ENCODE measurements at regions not wholly inside any gene's neighbourhood (a gene's known extent, or its start where the extent isn't known, plus 50 kb on each side); places are given as distances from the start of the nearest gene placed in this dataset.

- no peak overlapping the region for H2AK9ac ChIP-seq (replicated peaks; ENCODE audit: low read depth, low read length, poor library complexity)
- H3K4me2 ChIP-seq (ENCODE audit: low read depth, low read length) = no peak overlapping the region
- no peaks in the 10 kb centered on the region for H3K9me1 ChIP-seq (ENCODE audit: insufficient read depth, low read length)
- H2BK120ac ChIP-seq (ENCODE audit: low read depth, low read length) = no peak overlapping the region
- ATAC-seq (ENCODE audit: low read depth) = no peak
- H3K9me3 ChIP-seq (ENCODE audit: control insufficient read depth, insufficient read depth, low read length) = peaks cover 3% of the 10 kb centered on the region; the same call in 1 of the 2 replicates
- no peak overlapping the region for H4K8ac ChIP-seq (ENCODE audit: low read depth in 2 of 2, low read length in 2 of 2)
- H2BK15ac ChIP-seq (ENCODE audit: low read depth, low read length) = no peak overlapping the region
- no peak overlapping the region for H3K56ac ChIP-seq (ENCODE audit: extremely low read depth, insufficient read depth, low read length)
- no peak overlapping the region for H3K18ac ChIP-seq (ENCODE audit: low read depth, low read length)
- H3K27ac ChIP-seq (ENCODE audit: insufficient read depth, low read length) = no peak overlapping the region
- H3K27me3 ChIP-seq (ENCODE audit: control insufficient read depth, insufficient read depth, low read length) = no peaks in the 10 kb centered on the region
- no peak overlapping the region for H3K9ac ChIP-seq (ENCODE audit: low read depth, low read length)
- intact Hi-C loops (cut with micrococcal nuclease) = no loop called here
- H3K4me3 ChIP-seq (ENCODE audit: insufficient read depth, low read depth, low read length) = no peak overlapping the region
- H4K91ac ChIP-seq (ENCODE audit: insufficient read depth, low read depth, low read length) = no peak overlapping the region
- ChIA-PET CTCF (no interaction called here), POLR2A (ENCODE audit: unreplicated experiment) (no interaction called here)
- in situ Hi-C loops (cut with MboI; ENCODE audit: low sequenced_read_pairs) = no loop called here
- H2BK20ac ChIP-seq (ENCODE audit: low read depth, low read length) = no peak overlapping the region
- no peak overlapping the region for H3K4ac ChIP-seq (ENCODE audit: low read depth, low read length)
- no peaks in the 10 kb centered on the region for H3K4me1 ChIP-seq (ENCODE audit: control insufficient read depth, insufficient read depth, low read length)
- H3K23ac ChIP-seq (ENCODE audit: low read depth, low read length) = no peak overlapping the region
- H4K20me1 ChIP-seq (ENCODE audit: insufficient read depth, low read length) = no peaks in the 10 kb centered on the region
- no peak for DNase-seq
- H3K36me3 ChIP-seq (ENCODE audit: control insufficient read depth, insufficient read depth, low read length) = no peaks in the 10 kb centered on the region
- no peak overlapping the region for H3K14ac ChIP-seq (replicated peaks; ENCODE audit: low read depth, low read length)
- dilution Hi-C loops (cut with HindIII; ENCODE audit: low sequenced_read_pairs, unreplicated experiment) = no loop called here
- H2BK5ac ChIP-seq (ENCODE audit: low read depth, low read length, poor library complexity, severe bottlenecking) = no peak overlapping the region
- TF ChIP-seq MAFK (IDR thresholded peaks at IDR 0.05; ENCODE audit: low read depth, low read length) (peak; percentile 65), CHD1 (IDR thresholded peaks at IDR 0.05; ENCODE audit: low read depth, low read length) (no peak)
- H2AK5ac ChIP-seq (ENCODE audit: low read depth, low read length) = no peak overlapping the region
- no TSS peak for BruUV-seq (replicated peaks)
- no peaks in the 10 kb centered on the region for H3K79me1 ChIP-seq (ENCODE audit: low read depth in 1 of 2, low read length in 2 of 2)
- no CpG with 5 or more reads among the region's 2 CpGs for WGBS, 2 experiments (ENCODE audit: extremely low coverage in 2 of 2, insufficient read length in 1 of 2)
- no peak overlapping the region for H4K5ac ChIP-seq (ENCODE audit: low read depth, low read length)
- H2AFZ ChIP-seq (replicated peaks; ENCODE audit: low read length, poor library complexity) = no peak overlapping the region
Measured at GRCh38 chr1:239806897-239807296, 284.8 kb upstream of the FMN2 start.

Data from IMR-90 (cell line).